Upper lobe of left lung (tissue), 6 donors: ENCODE measurements at regions not wholly inside any gene's neighbourhood (a gene's known extent, or its start where the extent isn't known, plus 50 kb on each side); places are given as distances from the start of the nearest gene placed in this dataset.

Source experiments
- ATAC-seq, 2 donors: fragments of 200-7000 bp; cut with Tn5 transposase; one replicate each; pipeline ENCODE4 v1.9.1; 2022; ENCODE audit warnings: mild to moderate bottlenecking in 2 of 2, moderate library complexity in 2 of 2; ENCODE audit not compliant: low FRiP score in 2 of 2
- DNase-seq, 2 donors: peaks; one replicate each; pipeline ENCODE4 v3.0.0-alpha.2; 2019 to 2020
- H3K27ac ChIP-seq, 4 donors: fragments of 200-600 bp; sonication (generic); one replicate each; pipeline ENCODE4 v1.5.1; 2016 to 2019
- H3K27me3 ChIP-seq, 4 donors: fragments of 200-600 bp; sonication (generic); one replicate each; pipeline ENCODE4 v1.5.1; 2017 to 2019
- H3K36me3 ChIP-seq, 4 donors: fragments of 200-600 bp; sonication (generic); one replicate each; pipeline ENCODE4 v1.5.1; 2016 to 2019
- H3K4me1 ChIP-seq, 4 donors: fragments of 200-600 bp; sonication (generic); one replicate each; pipeline ENCODE4 v1.5.1; 2018 to 2019
- H3K4me3 ChIP-seq, 4 donors: fragments of 200-600 bp; sonication (generic); one replicate each; pipeline ENCODE4 v1.5.1; 2017 to 2019; ENCODE audit warnings: mild to moderate bottlenecking in 2 of 4, moderate library complexity in 1 of 4
- H3K9me3 ChIP-seq, 4 donors: fragments of 200-600 bp; sonication (generic); one replicate each; pipeline ENCODE4 v1.5.1; 2018 to 2019
- EP300 ChIP-seq, 4 donors: sonication (generic); formaldehyde crosslinking; IDR thresholded peaks; one replicate each; pipeline ENCODE4 v1.5.1; 2017; ENCODE audit warnings: antibody characterized with exemption in 4 of 4, control low read depth in 2 of 4
- POLR2A ChIP-seq, 4 donors: fragments of 450-650 bp; IDR thresholded peaks; one replicate each; pipeline ENCODE4 v1.5.1; 2016 to 2017; ENCODE audit warnings: antibody characterized with exemption in 4 of 4, mild to moderate bottlenecking in 2 of 4
- POLR2AphosphoS5 ChIP-seq, 2 donors: sonication (generic); formaldehyde crosslinking; IDR thresholded peaks; one replicate each; pipeline ENCODE4 v1.5.1; 2017; ENCODE audit warnings: antibody characterized with exemption in 2 of 2
- WGBS, 2 donors: methylation state at CpG; one replicate each; pipeline ENCODE4 v1.1.5; 2017 to 2018; 5-methylcytosine and 5-hydroxymethylcytosine counted together
- TF ChIP-seq, protein P1 (sequence below), 6 experiments: fragments of 450-650 bp in 4 of 6; fragments of 200-600 bp in 2 of 6; sonication (generic) in 2 of 6; IDR thresholded peaks; one replicate each; pipeline ENCODE4 v1.5.1; 2016 to 2019; ENCODE audit warnings: antibody characterized with exemption in 6 of 6
- donor health status: DM: no; HTN: no; CAD: no; lungs with moderate emphysema.
- donor health status: DM: no; HTN: yes; CAD: no; lungs with severe emphysema.

DNA sequence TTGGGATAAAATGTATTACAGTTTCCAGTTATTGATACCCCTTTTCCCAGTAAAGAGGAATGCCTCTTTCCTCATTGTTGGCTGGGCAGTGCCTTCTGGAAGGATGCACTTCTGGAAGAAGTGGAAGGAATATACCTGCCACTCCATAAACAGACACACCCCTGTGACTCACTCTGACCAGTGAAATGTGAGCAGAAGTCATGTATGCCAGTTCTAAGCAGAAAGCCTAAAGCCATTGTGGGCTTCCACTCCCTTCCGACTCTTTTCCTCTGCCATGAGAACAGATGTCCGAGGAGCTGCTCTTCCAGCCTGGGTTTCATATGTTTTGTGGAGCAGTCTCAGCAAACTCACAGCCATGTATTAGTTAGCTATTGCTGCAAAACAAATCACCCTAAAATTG, 166.1 kb upstream of the SERP2 start:
- H3K27me3 ChIP-seq = no peaks in the 10 kb centered on the region
- no peak for DNase-seq
- peaks cover 0 to 8% (median 3%) of the 10 kb centered on the region in 4 donors for H3K4me1 ChIP-seq
- H3K4me3 ChIP-seq = no peak overlapping the region
- 100% methylated on average over 2 of the region's 2 CpGs for WGBS, 2 donors
- H3K36me3 ChIP-seq = no peaks in the 10 kb centered on the region
- H3K27ac ChIP-seq = no peak overlapping the region
- no peak for ATAC-seq
- no peak for TF ChIP-seq POLR2A (IDR thresholded peaks at IDR 0.05)
- TF ChIP-seq POLR2AphosphoS5 (IDR thresholded peaks at IDR 0.05) = no peak
- TF ChIP-seq, protein P1, sequence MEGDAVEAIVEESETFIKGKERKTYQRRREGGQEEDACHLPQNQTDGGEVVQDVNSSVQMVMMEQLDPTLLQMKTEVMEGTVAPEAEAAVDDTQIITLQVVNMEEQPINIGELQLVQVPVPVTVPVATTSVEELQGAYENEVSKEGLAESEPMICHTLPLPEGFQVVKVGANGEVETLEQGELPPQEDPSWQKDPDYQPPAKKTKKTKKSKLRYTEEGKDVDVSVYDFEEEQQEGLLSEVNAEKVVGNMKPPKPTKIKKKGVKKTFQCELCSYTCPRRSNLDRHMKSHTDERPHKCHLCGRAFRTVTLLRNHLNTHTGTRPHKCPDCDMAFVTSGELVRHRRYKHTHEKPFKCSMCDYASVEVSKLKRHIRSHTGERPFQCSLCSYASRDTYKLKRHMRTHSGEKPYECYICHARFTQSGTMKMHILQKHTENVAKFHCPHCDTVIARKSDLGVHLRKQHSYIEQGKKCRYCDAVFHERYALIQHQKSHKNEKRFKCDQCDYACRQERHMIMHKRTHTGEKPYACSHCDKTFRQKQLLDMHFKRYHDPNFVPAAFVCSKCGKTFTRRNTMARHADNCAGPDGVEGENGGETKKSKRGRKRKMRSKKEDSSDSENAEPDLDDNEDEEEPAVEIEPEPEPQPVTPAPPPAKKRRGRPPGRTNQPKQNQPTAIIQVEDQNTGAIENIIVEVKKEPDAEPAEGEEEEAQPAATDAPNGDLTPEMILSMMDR (IDR thresholded peaks at IDR 0.05) = no peak
- no peak for TF ChIP-seq EP300 (IDR thresholded peaks at IDR 0.05)
- H3K9me3 ChIP-seq = no peaks in the 10 kb centered on the region

DNA sequence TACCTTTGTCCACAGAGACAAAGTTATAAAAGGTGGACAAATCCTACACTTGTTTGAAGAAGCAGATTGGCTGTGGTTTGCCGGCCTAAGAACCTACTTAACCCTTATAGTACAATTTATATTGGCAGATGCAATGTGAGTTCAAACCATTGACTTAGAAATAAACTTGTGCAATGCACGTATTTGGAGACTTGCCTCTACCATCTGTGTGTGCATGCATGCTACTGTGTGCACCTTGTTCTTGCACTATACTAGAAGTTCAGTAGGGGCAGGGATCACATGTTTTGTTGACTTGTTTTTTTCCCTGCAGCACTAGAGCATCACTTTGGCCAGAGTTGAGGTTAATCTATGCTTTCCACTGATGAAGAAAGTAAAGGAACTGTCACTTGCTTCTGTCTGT, 163.1 kb upstream of the SERP2 start:
- TF ChIP-seq, protein P1 (IDR thresholded peaks at IDR 0.05) = no peak
- no peak overlapping the region for H3K4me3 ChIP-seq
- DNase-seq (no peak), ATAC-seq (no peak)
- H3K27me3 ChIP-seq = no peaks in the 10 kb centered on the region
- H3K36me3 ChIP-seq = no peaks in the 10 kb centered on the region
- H3K27ac ChIP-seq = no peak overlapping the region
- H3K4me1 ChIP-seq = peaks cover 0 to 10% (median 3%) of the 10 kb centered on the region in 4 donors
- WGBS, 2 donors = 58% methylated on average over 2 of the region's 2 CpGs
- H3K9me3 ChIP-seq = no peaks in the 10 kb centered on the region

DNA sequence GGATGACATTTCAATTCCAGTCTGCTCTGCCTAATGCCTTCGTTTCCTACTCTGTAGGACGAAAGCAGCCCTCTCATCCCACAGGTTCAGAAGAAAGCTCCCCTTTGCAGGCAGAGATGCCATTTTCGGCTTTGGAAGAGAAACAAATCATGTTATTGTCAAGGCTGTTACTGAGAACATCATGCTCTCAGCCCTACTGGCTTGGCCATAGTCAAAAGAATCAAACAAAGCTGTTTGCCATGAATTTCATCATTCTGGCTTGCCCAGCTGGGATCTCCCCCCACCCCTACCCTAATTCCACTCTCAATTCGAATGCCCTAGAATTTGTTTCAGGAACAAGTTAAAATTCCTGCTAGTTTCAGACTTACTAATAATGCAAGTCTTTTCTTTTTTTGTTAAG, 162.3 kb upstream of the SERP2 start:
- Histone ChIP-seq H3K9me3 (no peaks in the 10 kb centered on the region), H3K4me1 (peaks cover 0 to 10% (median 3%) of the 10 kb centered on the region in 4 donors), H3K27ac (no peak overlapping the region), H3K36me3 (no peaks in the 10 kb centered on the region), H3K4me3 (no peak overlapping the region), H3K27me3 (no peaks in the 10 kb centered on the region)
- no peak for ATAC-seq
- WGBS, 2 donors = 75 to 83% methylated on average over 4 of the region's 4 CpGs
- TF ChIP-seq POLR2AphosphoS5 (IDR thresholded peaks at IDR 0.05) (no peak), POLR2A (IDR thresholded peaks at IDR 0.05) (no peak), EP300 (IDR thresholded peaks at IDR 0.05) (no peak)
- TF ChIP-seq, protein P1 (IDR thresholded peaks at IDR 0.05) = no peak
- no peak for DNase-seq

DNA sequence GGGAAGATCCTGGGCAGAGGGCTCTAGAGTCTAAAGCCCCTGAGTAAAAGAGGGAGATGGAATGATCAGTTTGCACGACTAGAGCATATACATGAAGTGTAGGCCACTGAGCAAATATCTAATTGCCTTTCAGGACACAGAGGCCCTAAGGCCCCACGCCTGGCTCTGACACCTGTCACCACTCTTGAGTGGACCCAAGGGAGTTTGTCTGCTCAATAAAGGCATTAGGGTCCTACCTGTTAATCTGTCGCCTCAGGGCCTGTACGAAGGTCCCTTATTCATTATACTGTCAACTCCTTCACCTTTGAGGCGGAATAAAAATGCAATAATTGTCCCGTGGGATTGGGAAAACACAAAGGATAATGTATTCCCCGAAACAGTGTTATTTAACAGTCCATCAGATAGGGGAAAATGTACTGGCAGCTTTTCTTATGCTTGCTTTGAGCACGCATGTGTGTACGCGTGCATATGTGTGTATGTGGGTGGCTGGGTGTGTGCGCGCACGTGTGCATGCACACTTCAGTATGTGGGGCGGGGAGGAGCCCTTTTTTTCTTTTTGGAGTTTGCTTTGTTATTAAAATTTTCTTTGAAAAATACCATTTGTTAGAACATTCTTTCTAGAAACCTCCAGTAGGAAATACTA, 161.8 kb upstream of the SERP2 start:
- H3K4me3 ChIP-seq = no peak overlapping the region
- no peaks in the 10 kb centered on the region for H3K9me3 ChIP-seq
- H3K27me3 ChIP-seq = no peaks in the 10 kb centered on the region
- 88 to 90% methylated on average over 14 of the region's 14 CpGs for WGBS, 2 donors
- peaks cover 0 to 10% (median 3%) of the 10 kb centered on the region in 4 donors for H3K4me1 ChIP-seq
- ATAC-seq (no peak), DNase-seq (no peak)
- H3K36me3 ChIP-seq = no peaks in the 10 kb centered on the region
- H3K27ac ChIP-seq = no peak overlapping the region
- TF ChIP-seq POLR2AphosphoS5 (IDR thresholded peaks at IDR 0.05) (no peak), POLR2A (IDR thresholded peaks at IDR 0.05) (no peak), EP300 (IDR thresholded peaks at IDR 0.05) (no peak)
- TF ChIP-seq, protein P1 (IDR thresholded peaks at IDR 0.05) = no peak
